GM23338 (cell line): ENCODE measurements at regions not wholly inside any gene's neighbourhood (a gene's known extent, or its start where the extent isn't known, plus 50 kb on each side); places are given as distances from the start of the nearest gene placed in this dataset.

Experiments
- CREB1 ChIP-seq: fragments of 250-450 bp; sonication (Bioruptor Pico); IDR thresholded peaks from 2 replicates; pipeline ENCODE4 v1.5.0; 2020; ENCODE audit warnings: low read depth, mild to moderate bottlenecking, moderate library complexity
- EZH2 ChIP-seq: fragments of 200-600 bp; sonication (generic); IDR thresholded peaks from one replicate; pipeline ENCODE4 v1.8.0; 2017; ENCODE audit warnings: antibody characterized with exemption, mild to moderate bottlenecking, low read depth; ENCODE audit not compliant: unreplicated experiment
- EZH2phosphoT487 ChIP-seq: fragments of 200-600 bp; sonication (generic); IDR thresholded peaks from one replicate; pipeline ENCODE4 v1.8.1; 2018; ENCODE audit warnings: antibody characterized with exemption; ENCODE audit not compliant: unreplicated experiment
- JUNB ChIP-seq: IDR thresholded peaks from one replicate; pipeline ENCODE4 v1.6.1; 2016; ENCODE audit warnings: antibody characterized with exemption; ENCODE audit not compliant: unreplicated experiment
- NANOG ChIP-seq: IDR thresholded peaks from 2 replicates; pipeline ENCODE4 v1.6.1; 2016; ENCODE audit warnings: antibody characterized with exemption, borderline replicate concordance
- POLR2AphosphoS5 ChIP-seq: IDR thresholded peaks from 2 replicates; pipeline ENCODE4 v1.6.1; 2016; ENCODE audit warnings: antibody characterized with exemption, low read depth
- ZNF114 ChIP-seq: fragments of 250-450 bp; sonication (Bioruptor Pico); IDR thresholded peaks from 2 replicates; pipeline ENCODE4 v1.5.0; 2020; ENCODE audit warnings: mild to moderate bottlenecking, moderate library complexity
- TF ChIP-seq, protein P1 (sequence below), 2 experiments: fragments of 200-600 bp in 1 of 2; sonication (generic) in 1 of 2; conservative IDR thresholded peaks; 2 replicates each; pipeline versions ENCODE4 v1.5.1 to v1.6.1; 2016 to 2017; ENCODE audit warnings: antibody characterized with exemption in 2 of 2, low read depth in 2 of 2, mild to moderate bottlenecking in 2 of 2, moderate library complexity in 1 of 2
- TF ChIP-seq, protein P2 (sequence below): IDR thresholded peaks from one replicate; pipeline ENCODE4 v1.6.1; 2018; ENCODE audit warnings: antibody characterized with exemption; ENCODE audit not compliant: unreplicated experiment
- TF ChIP-seq, protein P3 (sequence below): IDR thresholded peaks from 2 replicates; pipeline ENCODE4 v1.6.1; 2016; ENCODE audit warnings: antibody characterized with exemption

DNA sequence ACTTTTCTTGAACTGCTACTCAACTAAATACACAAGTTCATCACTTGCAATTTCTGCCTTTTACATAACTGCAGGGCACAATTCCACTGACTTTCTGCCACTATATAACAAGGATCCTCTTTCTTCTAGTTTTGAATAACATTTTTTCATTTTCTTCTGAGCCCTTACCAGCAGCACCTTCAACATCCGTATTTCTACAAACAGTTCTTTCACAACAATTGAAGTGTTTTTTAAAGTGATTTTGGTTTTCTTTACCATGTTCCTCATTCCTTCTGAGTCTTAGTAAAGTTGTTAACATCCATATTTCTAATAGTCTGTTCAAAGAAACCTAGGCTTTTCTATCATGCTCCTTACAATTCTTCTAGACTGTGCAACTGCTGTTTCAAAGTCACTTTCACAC lies 127.2 kb upstream of the PITX1 start:
- TF ChIP-seq, protein P1, sequence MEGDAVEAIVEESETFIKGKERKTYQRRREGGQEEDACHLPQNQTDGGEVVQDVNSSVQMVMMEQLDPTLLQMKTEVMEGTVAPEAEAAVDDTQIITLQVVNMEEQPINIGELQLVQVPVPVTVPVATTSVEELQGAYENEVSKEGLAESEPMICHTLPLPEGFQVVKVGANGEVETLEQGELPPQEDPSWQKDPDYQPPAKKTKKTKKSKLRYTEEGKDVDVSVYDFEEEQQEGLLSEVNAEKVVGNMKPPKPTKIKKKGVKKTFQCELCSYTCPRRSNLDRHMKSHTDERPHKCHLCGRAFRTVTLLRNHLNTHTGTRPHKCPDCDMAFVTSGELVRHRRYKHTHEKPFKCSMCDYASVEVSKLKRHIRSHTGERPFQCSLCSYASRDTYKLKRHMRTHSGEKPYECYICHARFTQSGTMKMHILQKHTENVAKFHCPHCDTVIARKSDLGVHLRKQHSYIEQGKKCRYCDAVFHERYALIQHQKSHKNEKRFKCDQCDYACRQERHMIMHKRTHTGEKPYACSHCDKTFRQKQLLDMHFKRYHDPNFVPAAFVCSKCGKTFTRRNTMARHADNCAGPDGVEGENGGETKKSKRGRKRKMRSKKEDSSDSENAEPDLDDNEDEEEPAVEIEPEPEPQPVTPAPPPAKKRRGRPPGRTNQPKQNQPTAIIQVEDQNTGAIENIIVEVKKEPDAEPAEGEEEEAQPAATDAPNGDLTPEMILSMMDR (conservative IDR thresholded peaks at IDR 0.05; ENCODE audit: low read depth in 2 of 2), result no peak
- no peak for TF ChIP-seq EZH2phosphoT487
- TF ChIP-seq EZH2, result no peak
- TF ChIP-seq, protein P2, sequence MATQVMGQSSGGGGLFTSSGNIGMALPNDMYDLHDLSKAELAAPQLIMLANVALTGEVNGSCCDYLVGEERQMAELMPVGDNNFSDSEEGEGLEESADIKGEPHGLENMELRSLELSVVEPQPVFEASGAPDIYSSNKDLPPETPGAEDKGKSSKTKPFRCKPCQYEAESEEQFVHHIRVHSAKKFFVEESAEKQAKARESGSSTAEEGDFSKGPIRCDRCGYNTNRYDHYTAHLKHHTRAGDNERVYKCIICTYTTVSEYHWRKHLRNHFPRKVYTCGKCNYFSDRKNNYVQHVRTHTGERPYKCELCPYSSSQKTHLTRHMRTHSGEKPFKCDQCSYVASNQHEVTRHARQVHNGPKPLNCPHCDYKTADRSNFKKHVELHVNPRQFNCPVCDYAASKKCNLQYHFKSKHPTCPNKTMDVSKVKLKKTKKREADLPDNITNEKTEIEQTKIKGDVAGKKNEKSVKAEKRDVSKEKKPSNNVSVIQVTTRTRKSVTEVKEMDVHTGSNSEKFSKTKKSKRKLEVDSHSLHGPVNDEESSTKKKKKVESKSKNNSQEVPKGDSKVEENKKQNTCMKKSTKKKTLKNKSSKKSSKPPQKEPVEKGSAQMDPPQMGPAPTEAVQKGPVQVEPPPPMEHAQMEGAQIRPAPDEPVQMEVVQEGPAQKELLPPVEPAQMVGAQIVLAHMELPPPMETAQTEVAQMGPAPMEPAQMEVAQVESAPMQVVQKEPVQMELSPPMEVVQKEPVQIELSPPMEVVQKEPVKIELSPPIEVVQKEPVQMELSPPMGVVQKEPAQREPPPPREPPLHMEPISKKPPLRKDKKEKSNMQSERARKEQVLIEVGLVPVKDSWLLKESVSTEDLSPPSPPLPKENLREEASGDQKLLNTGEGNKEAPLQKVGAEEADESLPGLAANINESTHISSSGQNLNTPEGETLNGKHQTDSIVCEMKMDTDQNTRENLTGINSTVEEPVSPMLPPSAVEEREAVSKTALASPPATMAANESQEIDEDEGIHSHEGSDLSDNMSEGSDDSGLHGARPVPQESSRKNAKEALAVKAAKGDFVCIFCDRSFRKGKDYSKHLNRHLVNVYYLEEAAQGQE, result no peak
- TF ChIP-seq NANOG, result no peak
- TF ChIP-seq POLR2AphosphoS5, result no peak
- TF ChIP-seq, protein P3, sequence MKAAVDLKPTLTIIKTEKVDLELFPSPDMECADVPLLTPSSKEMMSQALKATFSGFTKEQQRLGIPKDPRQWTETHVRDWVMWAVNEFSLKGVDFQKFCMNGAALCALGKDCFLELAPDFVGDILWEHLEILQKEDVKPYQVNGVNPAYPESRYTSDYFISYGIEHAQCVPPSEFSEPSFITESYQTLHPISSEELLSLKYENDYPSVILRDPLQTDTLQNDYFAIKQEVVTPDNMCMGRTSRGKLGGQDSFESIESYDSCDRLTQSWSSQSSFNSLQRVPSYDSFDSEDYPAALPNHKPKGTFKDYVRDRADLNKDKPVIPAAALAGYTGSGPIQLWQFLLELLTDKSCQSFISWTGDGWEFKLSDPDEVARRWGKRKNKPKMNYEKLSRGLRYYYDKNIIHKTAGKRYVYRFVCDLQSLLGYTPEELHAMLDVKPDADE, result no peak
- TF ChIP-seq ZNF114 (CRISPR knock-in tag), result no peak
- no peak for TF ChIP-seq JUNB
- no peak for TF ChIP-seq CREB1 (CRISPR knock-in tag)
